GM19455 (cell line): ENCODE measurements at regions not wholly inside any gene's neighbourhood (a gene's known extent, or its start where the extent isn't known, plus 50 kb on each side); places are given as distances from the start of the nearest gene placed in this dataset.

Experiments used
- ATAC-seq: cut with Tn5 transposase; IDR thresholded peaks from one replicate; pipeline ENCODE4 v1.9.1; 2021; ENCODE audit not compliant: unreplicated experiment

- ATAC-seq, result no peak
These were observed 194.3 kb upstream of the CD180 start for GRCh38 chr5:67390935-67391334.

- ATAC-seq, result no peak
These were observed 186.9 kb upstream of the CD180 start for GRCh38 chr5:67383451-67383850.

GRCh38 chr5:67381236-67381880 is 184.8 kb upstream of the CD180 start:
- ATAC-seq, result no peak

DNA sequence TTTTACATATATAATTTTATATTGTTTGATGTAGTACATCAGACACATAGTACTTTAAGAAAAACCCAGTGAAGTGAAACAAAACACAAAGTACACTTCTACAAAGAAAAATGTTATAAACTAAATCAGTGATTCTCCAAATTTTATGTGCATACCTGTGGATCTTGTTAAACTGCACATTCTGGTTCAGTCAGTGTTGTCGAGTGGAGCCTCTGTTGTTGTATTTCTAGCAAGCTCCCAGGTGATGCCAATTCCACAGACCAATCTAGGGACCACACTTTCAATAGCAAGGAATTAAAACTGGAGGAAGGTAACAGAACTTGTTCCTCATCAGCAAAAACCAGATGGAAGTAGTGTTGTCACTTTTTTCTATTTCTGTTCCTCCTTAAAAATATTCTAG is 183.8 kb upstream of the CD180 start:
- ATAC-seq, result no peak

GRCh38 chr5:67379753-67380152 is 183.2 kb upstream of the CD180 start:
- no peak for ATAC-seq

GRCh38 chr5:67378256-67378655 is 181.7 kb upstream of the CD180 start:
- no peak for ATAC-seq

- ATAC-seq, result no peak
These were observed 181.0 kb upstream of the CD180 start for GRCh38 chr5:67377631-67378030.

DNA sequence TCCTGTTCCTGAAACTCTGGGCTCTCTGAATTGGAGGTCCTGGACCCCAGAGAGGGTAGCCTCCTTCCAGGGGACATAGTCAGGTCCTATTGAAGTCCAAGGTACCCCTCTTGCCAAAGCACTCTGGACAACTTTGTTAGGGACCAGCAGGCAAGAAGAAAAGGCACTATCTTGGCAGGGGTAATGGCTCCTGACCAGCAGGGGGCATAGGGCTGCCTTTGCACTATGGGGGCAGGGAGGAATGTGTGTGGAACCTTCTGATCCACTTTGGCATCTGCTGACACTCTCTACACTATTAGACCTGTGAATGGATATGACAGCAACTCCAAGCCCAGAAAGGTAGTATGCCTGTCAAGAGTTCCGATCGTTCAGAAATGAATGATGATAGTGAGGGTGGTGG is 179.0 kb upstream of the CD180 start:
- ATAC-seq, result no peak

- ATAC-seq, result no peak
These were observed 177.8 kb upstream of the CD180 start for GRCh38 chr5:67374378-67374777.

GRCh38 chr5:67373518-67373917 is 176.9 kb upstream of the CD180 start:
- ATAC-seq, result no peak

DNA sequence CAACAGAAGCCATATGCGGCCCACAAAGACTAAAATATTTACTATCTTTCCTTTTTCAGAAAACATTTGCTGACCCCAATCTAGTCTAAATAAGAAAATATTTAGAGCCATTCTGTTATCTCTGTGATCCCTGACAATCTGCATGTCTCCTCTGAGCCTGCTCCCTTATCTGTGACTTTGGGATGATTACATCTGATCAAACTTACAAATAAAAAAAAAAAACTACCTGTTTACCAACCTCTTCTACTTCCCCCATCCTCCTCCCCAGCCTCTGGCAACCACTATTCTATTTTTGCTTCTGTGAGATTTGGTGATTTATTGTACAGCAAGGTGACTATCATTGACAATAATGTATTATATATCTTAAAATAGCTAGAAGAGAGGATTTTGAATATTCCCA is 176.3 kb upstream of the CD180 start:
- ATAC-seq, result no peak

DNA sequence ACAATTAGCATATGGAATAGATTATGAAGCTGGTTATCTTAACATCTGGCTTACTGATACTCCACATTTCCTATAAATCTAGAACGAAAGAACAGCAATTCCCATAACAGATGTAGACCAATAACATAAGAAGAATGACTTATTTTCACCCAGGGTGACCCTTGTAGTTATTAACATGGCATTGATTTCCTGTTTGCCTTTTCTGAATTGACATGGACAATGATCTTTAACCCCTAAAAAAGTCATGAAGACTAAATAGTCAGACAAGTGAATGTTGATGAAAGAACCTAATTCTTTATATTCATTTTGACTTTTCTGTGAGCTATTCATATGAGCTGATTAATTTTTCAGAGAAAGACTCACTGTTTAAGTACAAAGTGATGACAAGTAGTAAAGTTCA is 175.3 kb upstream of the CD180 start:
- no peak for ATAC-seq

DNA sequence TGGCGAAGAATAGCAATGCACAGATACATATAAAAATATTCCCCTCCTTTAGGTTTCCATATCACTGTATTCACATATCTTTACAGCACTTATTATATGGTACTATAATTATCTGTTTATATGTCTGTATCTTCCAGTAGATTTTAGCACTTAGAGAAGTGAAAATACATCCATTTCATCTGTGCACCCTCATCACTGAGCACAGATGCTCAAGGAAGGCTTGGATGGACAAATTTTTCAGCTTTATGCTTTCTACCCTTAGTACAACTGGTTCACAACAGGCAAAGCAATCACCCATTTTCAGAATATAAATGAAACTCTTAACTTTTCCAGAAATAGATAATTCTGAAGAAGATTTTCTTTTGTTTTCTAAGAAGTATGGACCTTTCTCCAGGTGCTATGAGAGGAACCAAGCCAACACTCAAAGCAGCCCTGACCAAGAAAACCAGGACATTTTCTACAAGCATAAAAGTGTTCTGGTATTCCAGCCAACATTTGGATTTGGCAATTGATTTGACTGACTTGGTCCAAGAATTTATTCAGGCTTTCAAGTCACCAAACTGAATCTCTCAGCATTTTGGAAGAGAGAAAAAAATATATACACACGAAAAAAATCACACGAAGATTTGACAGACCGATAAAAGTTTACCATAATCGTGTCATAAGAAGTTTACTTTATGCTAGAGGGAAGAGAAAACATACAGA is 170.2 kb upstream of the CD180 start:
- no peak for ATAC-seq

- ATAC-seq, result no peak
These were observed 169.7 kb upstream of the CD180 start for GRCh38 chr5:67366276-67366675.

DNA sequence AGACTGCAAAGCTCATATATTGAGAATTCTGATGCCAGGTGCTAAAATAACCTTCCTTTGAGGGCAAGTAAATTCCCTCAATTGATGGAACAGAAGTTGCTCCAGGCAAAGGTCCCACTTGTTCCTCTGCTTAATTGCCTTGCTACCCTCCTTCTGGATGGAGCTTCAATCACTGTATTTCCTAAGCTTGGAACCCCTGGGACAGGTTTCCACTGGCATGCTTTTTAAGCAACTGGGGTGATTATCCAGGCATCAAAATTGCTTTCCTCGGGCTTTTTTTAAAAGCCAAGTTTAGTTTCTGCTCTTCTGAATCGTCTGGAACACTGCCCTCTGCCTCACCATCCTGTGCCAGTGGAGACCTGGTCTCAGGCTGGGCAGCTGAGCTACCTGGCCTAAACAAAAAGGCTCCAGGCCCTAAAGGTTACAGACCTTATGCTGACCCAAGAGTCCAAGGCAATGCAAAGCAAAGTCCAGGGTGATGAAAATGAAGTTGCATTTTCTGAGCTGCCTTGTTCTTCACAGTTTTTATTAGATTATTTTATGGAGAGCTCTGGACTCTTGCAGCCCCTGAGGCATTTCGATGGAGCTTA is 167.9 kb upstream of the CD180 start:
- no peak for ATAC-seq

GRCh38 chr5:67363963-67364362 is 167.4 kb upstream of the CD180 start:
- no peak for ATAC-seq

- ATAC-seq, result no peak
These were observed 166.6 kb upstream of the CD180 start for GRCh38 chr5:67363180-67363709.

GRCh38 chr5:67361932-67362729 is 165.5 kb upstream of the CD180 start:
- ATAC-seq, result no peak

DNA sequence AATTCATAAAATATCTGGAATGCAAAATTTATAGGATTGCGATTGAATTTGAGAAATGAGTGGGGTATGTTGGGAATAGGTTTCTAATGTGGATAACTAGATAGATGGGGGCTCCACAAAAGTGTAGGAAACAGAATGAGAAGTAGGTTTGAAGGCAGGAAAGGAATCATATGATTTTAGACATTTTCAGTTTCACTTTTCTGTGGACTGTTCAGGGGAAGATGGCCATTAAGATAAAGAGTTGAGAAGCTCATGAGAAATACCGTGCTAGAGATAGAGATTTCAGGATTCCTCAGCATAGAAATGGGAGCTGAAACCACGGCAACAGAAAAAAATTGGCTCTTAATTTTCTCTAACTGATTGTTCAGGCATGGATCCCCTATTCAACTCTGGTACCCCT is 163.4 kb upstream of the CD180 start:
- ATAC-seq, result no peak

DNA sequence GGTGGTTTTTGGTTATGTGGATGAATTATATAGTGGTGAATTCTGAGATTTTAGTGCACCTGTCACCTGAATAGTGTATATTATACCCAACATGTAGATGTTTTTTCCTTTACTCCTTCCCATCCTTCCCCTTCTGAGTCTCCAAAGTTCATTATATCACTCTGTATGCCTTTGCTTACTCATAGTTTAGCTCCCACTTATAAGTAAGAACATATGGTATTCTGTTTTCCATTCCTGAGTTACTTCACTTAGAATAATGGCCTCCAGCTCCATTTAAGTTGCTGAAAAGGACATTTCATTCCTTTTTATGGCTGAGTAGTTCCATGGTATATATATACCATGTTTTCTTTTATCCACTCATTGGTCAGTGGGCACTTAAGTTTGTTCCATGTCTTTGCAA is 161.6 kb upstream of the CD180 start:
- ATAC-seq, result no peak

- no peak for ATAC-seq
These were observed 158.6 kb upstream of the CD180 start for GRCh38 chr5:67355120-67355713.
